HEK293T (cell line): ENCODE measurements at regions not wholly inside any gene's neighbourhood (a gene's known extent, or its start where the extent isn't known, plus 50 kb on each side); places are given as distances from the start of the nearest gene placed in this dataset.
"Not testable (repeated sequence)": the region's sequence is repeated elsewhere in the genome, so short reads cannot be mapped to it uniquely, and the experiment has no call there.

Experiments
- CTCF ChIA-PET: fragments of 350-600 bp; formaldehyde crosslinking; extraction: SDS; loops from one replicate; lab custom pipeline; 2021; ENCODE audit warnings: antibody characterized with exemption, inconsistent platforms; lab: Yijun Ruan, JAX
- POLR2A ChIA-PET: fragments of 350-600 bp; formaldehyde crosslinking; extraction: SDS; loops from one replicate; lab custom pipeline; 2020; ENCODE audit warnings: antibody characterized with exemption, inconsistent platforms; lab: Yijun Ruan, JAX
- DNase-seq: peaks from one replicate; pipeline ENCODE4 v3.0.0; 2012; ENCODE audit warnings: mixed read lengths; ENCODE audit errors: extremely low spot score
- ARNT ChIP-seq: fragments of 450-650 bp; IDR thresholded peaks from 2 replicates; pipeline ENCODE4 v1.6.1; 2017; ENCODE audit warnings: mild to moderate bottlenecking
- BHLHE40 ChIP-seq: fragments of 450-650 bp; IDR thresholded peaks from 2 replicates; pipeline ENCODE4 v1.6.1; 2016; ENCODE audit warnings: mild to moderate bottlenecking, moderate library complexity, borderline replicate concordance
- CTBP1 ChIP-seq: fragments of 450-650 bp; IDR thresholded peaks from 2 replicates; pipeline ENCODE4 v1.6.1; 2016; ENCODE audit warnings: borderline replicate concordance
- ELF4 ChIP-seq: fragments of 450-650 bp; IDR thresholded peaks from 2 replicates; pipeline ENCODE4 v1.6.1; 2017; ENCODE audit warnings: antibody characterized with exemption
- FOXA1 ChIP-seq: fragments of 450-650 bp; IDR thresholded peaks from 2 replicates; pipeline ENCODE4 v1.6.1; 2016; ENCODE audit warnings: mild to moderate bottlenecking
- FOXK2 ChIP-seq: fragments of 450-650 bp; IDR thresholded peaks from 2 replicates; pipeline ENCODE4 v1.6.1; 2016; ENCODE audit warnings: mild to moderate bottlenecking
- FOXM1 ChIP-seq: fragments of 450-650 bp; IDR thresholded peaks from 2 replicates; pipeline ENCODE4 v1.6.1; 2017; ENCODE audit warnings: mild to moderate bottlenecking, borderline replicate concordance
- HDGF ChIP-seq: fragments of 450-650 bp; IDR thresholded peaks from 2 replicates; pipeline ENCODE4 v1.6.1; 2017; ENCODE audit warnings: antibody characterized with exemption, borderline replicate concordance
- L3MBTL2 ChIP-seq: fragments of 450-650 bp; conservative IDR thresholded peaks from 2 replicates; pipeline ENCODE4 v1.6.1; 2016; ENCODE audit warnings: mild to moderate bottlenecking
- LEF1 ChIP-seq: fragments of 450-650 bp; IDR thresholded peaks from 2 replicates; pipeline ENCODE4 v1.6.1; 2017; ENCODE audit warnings: mild to moderate bottlenecking, borderline replicate concordance
- NFRKB ChIP-seq: fragments of 450-650 bp; IDR thresholded peaks from 2 replicates; pipeline ENCODE4 v1.6.1; 2016; ENCODE audit warnings: mild to moderate bottlenecking, moderate library complexity
- PKNOX1 ChIP-seq: fragments of 450-650 bp; IDR thresholded peaks from 2 replicates; pipeline ENCODE4 v1.6.1; 2016
- SP1 ChIP-seq: fragments of 450-650 bp; IDR thresholded peaks from 2 replicates; pipeline ENCODE4 v1.6.1; 2017
- SUZ12 ChIP-seq: fragments of 450-650 bp; IDR thresholded peaks from 2 replicates; pipeline ENCODE4 v1.6.1; 2016; ENCODE audit warnings: mild to moderate bottlenecking
- TARDBP ChIP-seq: fragments of 450-650 bp; IDR thresholded peaks from 2 replicates; pipeline ENCODE4 v1.6.1; 2016
- ZNF384 ChIP-seq: fragments of 450-650 bp; IDR thresholded peaks from 2 replicates; pipeline ENCODE4 v1.6.1; 2016

GRCh38 chr3:181930105-181930504, 218.4 kb downstream of the SOX2 start:
- CTCF ChIA-PET: no interaction called here
- POLR2A ChIA-PET: no interaction called here
- no peak for TF ChIP-seq FOXA1
- TF ChIP-seq LEF1: no peak
- TF ChIP-seq ARNT: no peak
- DNase-seq: no peak

- ChIA-PET CTCF (no interaction called here), POLR2A (no interaction called here)
- DNase-seq: no peak
- no peak for TF ChIP-seq FOXK2
- TF ChIP-seq ZNF384: no peak
- no peak for TF ChIP-seq FOXA1
- no peak for TF ChIP-seq L3MBTL2
- no peak for TF ChIP-seq NFRKB
- no peak for TF ChIP-seq PKNOX1
- no peak for TF ChIP-seq ARNT
- TF ChIP-seq CTBP1: no peak
- no peak for TF ChIP-seq SP1
- TF ChIP-seq TARDBP: no peak
- no peak for TF ChIP-seq BHLHE40
- no peak for TF ChIP-seq HDGF
- no peak for TF ChIP-seq ELF4
- no peak for TF ChIP-seq SUZ12
- TF ChIP-seq FOXM1: no peak
These were observed 220.3 kb downstream of the SOX2 start for GRCh38 chr3:181932039-181932438.

DNA sequence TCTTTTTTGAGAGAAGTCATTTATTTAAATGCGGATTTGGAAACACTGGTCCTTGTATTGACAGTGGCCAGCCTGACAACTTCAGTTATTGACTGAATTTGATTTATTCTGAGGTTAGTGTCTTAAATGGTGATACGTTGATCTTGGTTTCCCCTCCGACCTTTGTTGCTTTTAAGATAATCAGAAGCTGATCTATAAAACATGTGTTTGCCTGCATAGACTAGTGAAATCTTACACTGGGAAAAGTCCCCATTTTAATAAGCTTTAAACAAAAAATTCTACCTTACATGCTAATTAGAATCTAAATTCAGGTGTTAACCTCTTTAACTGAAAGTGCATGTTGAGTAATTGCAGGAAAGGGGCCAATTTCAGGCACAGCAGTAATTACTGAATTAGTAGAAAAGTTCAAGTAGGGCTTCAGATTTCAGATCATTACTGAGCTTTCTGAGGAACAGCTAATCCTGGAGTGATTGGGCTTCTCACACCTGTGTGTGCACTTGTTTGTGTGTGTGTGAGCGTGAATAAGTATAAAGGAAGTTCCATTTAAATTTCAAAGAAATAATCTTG, 221.4 kb downstream of the SOX2 start:
- CTCF ChIA-PET: no interaction called here
- TF ChIP-seq SUZ12: no peak
- TF ChIP-seq ZNF384: no peak
- no peak for TF ChIP-seq NFRKB
- no peak for TF ChIP-seq TARDBP
- no peak for TF ChIP-seq HDGF
- TF ChIP-seq ARNT: no peak
- TF ChIP-seq FOXK2: no peak
- no peak for TF ChIP-seq L3MBTL2
- TF ChIP-seq FOXM1: no peak
- TF ChIP-seq SP1: no peak
- TF ChIP-seq CTBP1: no peak
- TF ChIP-seq PKNOX1: no peak
- TF ChIP-seq FOXA1: no peak
- no peak for DNase-seq
- POLR2A ChIA-PET: no interaction called here

DNA sequence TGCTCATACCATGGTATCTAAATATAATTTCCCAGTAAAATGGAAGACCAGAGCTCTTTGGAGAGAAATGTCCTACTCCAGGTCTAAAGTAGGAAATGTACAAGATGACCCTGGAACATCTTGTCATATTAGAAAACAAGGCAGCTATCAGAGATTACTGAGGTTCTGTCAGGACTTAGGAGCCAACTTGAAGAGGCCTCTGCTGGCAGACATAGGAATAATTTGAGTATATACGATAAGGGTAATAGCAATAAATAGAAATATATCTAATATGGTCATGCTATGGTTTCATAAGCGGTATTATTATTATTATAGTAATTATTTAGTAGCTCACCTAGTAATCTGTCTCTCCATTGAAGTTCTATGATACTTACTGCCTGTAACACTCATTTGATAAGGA, 224.2 kb downstream of the SOX2 start:
- no peak for DNase-seq
- CTCF ChIA-PET: interaction anchor here (0.6 kb wide), 1 partner anchor 65 kb away, joined by 8 read pairs; no protein-coding TSS in a partner anchor
- POLR2A ChIA-PET: no interaction called here
- TF ChIP-seq FOXA1: no peak
- TF ChIP-seq ZNF384: no peak
- TF ChIP-seq FOXM1: no peak
- TF ChIP-seq SP1: no peak
- TF ChIP-seq HDGF: no peak
- TF ChIP-seq BHLHE40: no peak
- TF ChIP-seq FOXK2: no peak
- no peak for TF ChIP-seq ARNT
- no peak for TF ChIP-seq PKNOX1
- TF ChIP-seq ELF4: no peak
- TF ChIP-seq NFRKB: no peak
- no peak for TF ChIP-seq L3MBTL2
- no peak for TF ChIP-seq TARDBP
- no peak for TF ChIP-seq SUZ12
- TF ChIP-seq LEF1: no peak
- no peak for TF ChIP-seq CTBP1

- TF ChIP-seq FOXK2 (no peak), NFRKB (no peak), BHLHE40 (no peak), FOXM1 (no peak), LEF1 (no peak), FOXA1 (no peak), ELF4 (no peak), HDGF (no peak), L3MBTL2 (no peak), SUZ12 (no peak)
- CTCF ChIA-PET: interaction anchor here (0.6 kb wide), 1 partner anchor 1107 kb away, joined by 3 read pairs; no protein-coding TSS in a partner anchor
- POLR2A ChIA-PET: no interaction called here
- no peak for DNase-seq
These were observed 225.0 kb downstream of the SOX2 start for GRCh38 chr3:181936774-181937173.

GRCh38 chr3:181938580-181938979, 226.9 kb downstream of the SOX2 start:
- POLR2A ChIA-PET, CTCF ChIA-PET: not testable (repeated sequence)

DNA sequence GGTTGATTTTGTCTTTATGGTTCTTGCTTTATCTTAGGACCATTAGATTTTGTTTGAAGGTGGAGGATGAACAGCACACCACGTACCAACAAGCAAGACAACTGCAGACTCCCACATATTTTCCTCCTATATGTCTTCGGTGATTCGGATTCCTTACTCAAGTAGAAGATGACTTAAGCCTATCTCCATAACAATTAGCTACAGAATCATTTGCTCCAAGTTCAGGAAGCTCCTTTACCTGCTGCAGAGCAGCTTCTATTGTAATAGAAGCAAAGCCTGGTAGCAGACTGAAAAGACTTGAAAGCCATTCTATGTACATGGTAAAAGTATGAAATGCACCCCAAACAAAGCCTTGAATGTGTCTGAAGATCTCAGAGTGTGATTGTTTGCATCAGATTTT, 229.0 kb downstream of the SOX2 start:
- no peak for DNase-seq
- POLR2A ChIA-PET: no interaction called here
- TF ChIP-seq FOXK2 (no peak), LEF1 (no peak), SP1 (no peak), SUZ12 (no peak), NFRKB (no peak), ZNF384 (no peak), CTBP1 (no peak), L3MBTL2 (no peak), TARDBP (no peak), HDGF (no peak), FOXA1 (no peak), FOXM1 (no peak), ELF4 (no peak), BHLHE40 (no peak), ARNT (no peak), PKNOX1 (no peak)
- CTCF ChIA-PET: no interaction called here

More at GRCh38 chr3:181938580-181938979, 226.9 kb downstream of the SOX2 start:
- DNase-seq: not testable (repeated sequence)
